CD14-positive monocyte (primary cell): ENCODE measurements at regions not wholly inside any gene's neighbourhood (a gene's known extent, or its start where the extent isn't known, plus 50 kb on each side); places are given as distances from the start of the nearest gene placed in this dataset.
"Not testable (repeated sequence)": the region's sequence is repeated elsewhere in the genome, so short reads cannot be mapped to it uniquely, and the experiment has no call there.

Source experiments
- DNase-seq, 3 donors: peaks; one replicate each; pipeline ENCODE4 v3.0.0-alpha.2; 2011 to 2022
- H2AFZ ChIP-seq: 2 replicates; pipeline ENCODE4 v1.6.0; 2012; ENCODE audit warnings: mild to moderate bottlenecking, low read depth, low read length, inconsistent platforms; ENCODE audit not compliant: insufficient read depth, poor library complexity, severe bottlenecking
- H3K27ac ChIP-seq, 2 donors: 1 replicate in 1 of 2; 2 replicates in 1 of 2; pipeline ENCODE4 v1.5.1; 2012 to 2013; ENCODE audit warnings: low read length in 2 of 2, control low read depth in 1 of 2, inconsistent platforms in 1 of 2, low read depth in 1 of 2, mild to moderate bottlenecking in 1 of 2
- H3K27me3 ChIP-seq, 2 donors: one replicate each; pipeline versions ENCODE4 v1.6.0 to v1.6.1; 2011 to 2013; ENCODE audit warnings: low read length in 2 of 2; ENCODE audit not compliant: control insufficient read depth in 2 of 2, insufficient read depth in 2 of 2
- H3K36me3 ChIP-seq, 2 donors: replicated peaks in 1 of 2; 1 replicate in 1 of 2; 2 replicates in 1 of 2; pipeline versions ENCODE4 v1.5.1 to v1.6.1; 2012 to 2013; ENCODE audit warnings: low read length in 2 of 2, control low read depth in 1 of 2, inconsistent platforms in 1 of 2, mild to moderate bottlenecking in 1 of 2; ENCODE audit not compliant: insufficient read depth in 2 of 2, control insufficient read depth in 1 of 2
- H3K4me1 ChIP-seq, 2 donors: 1 replicate in 1 of 2; 2 replicates in 1 of 2; pipeline versions ENCODE4 v1.5.1 to v1.6.1; 2012 to 2013; ENCODE audit warnings: low read length in 2 of 2, control low read depth in 1 of 2, inconsistent platforms in 1 of 2, mild to moderate bottlenecking in 1 of 2, moderate library complexity in 1 of 2; ENCODE audit not compliant: insufficient read depth in 2 of 2, control insufficient read depth in 1 of 2
- H3K4me2 ChIP-seq: replicated peaks from 2 replicates; pipeline ENCODE3; 2012; ENCODE audit warnings: low read length, moderate library complexity, mild to moderate bottlenecking; ENCODE audit not compliant: poor library complexity, severe bottlenecking; ENCODE audit errors: extremely low read depth
- H3K4me3 ChIP-seq, 3 experiments: fragments of 200-600 bp in 1 of 3; sonication (generic) in 1 of 3; replicated peaks in 1 of 3; 1 replicate in 2 of 3; 2 replicates in 1 of 3; pipeline ENCODE4 v1.5.1; 2011 to 2013; ENCODE audit warnings: low read length in 3 of 3, mild to moderate bottlenecking in 3 of 3, control low read depth in 2 of 3, low read depth in 2 of 3, inconsistent platforms in 1 of 3, moderate library complexity in 1 of 3
- H3K79me2 ChIP-seq: 2 replicates; pipeline ENCODE4 v1.6.0; 2012; ENCODE audit warnings: mild to moderate bottlenecking, control low read depth, inconsistent platforms, low read length, moderate library complexity; ENCODE audit not compliant: insufficient read depth
- H3K9ac ChIP-seq: 2 replicates; pipeline ENCODE4 v1.6.0; 2017; ENCODE audit warnings: low read length, mild to moderate bottlenecking; ENCODE audit not compliant: insufficient read depth, poor library complexity, severe bottlenecking
- H3K9me3 ChIP-seq, 2 donors: replicated peaks in 1 of 2; 1 replicate in 1 of 2; 2 replicates in 1 of 2; pipeline versions ENCODE4 v1.5.1 to v1.6.1; 2012 to 2013; ENCODE audit warnings: low read length in 2 of 2, control low read depth in 1 of 2; ENCODE audit not compliant: control insufficient read depth in 1 of 2, insufficient read depth in 1 of 2
- H4K20me1 ChIP-seq: 2 replicates; pipeline ENCODE4 v1.6.0; 2012; ENCODE audit warnings: mild to moderate bottlenecking, low read length, control low read depth, moderate library complexity; ENCODE audit not compliant: insufficient read depth
- H3K27ac Mint-ChIP-seq, 7 donors: one replicate each; pipeline ENCODE4 v1.8.0; 2020; ENCODE audit warnings: mild to moderate bottlenecking in 7 of 7, mixed read lengths in 7 of 7, moderate library complexity in 6 of 7, inconsistent platforms in 2 of 7
- H3K27me3 Mint-ChIP-seq, 3 donors: one replicate each; pipeline ENCODE4 v1.8.0; 2021 to 2022; ENCODE audit warnings: low read depth in 3 of 3, mild to moderate bottlenecking in 3 of 3, mixed read lengths in 3 of 3, moderate library complexity in 3 of 3, inconsistent platforms in 1 of 3
- H3K36me3 Mint-ChIP-seq, 2 donors: one replicate each; pipeline ENCODE4 v1.8.0; 2020; ENCODE audit warnings: mixed read lengths in 2 of 2, inconsistent platforms in 1 of 2, mild to moderate bottlenecking in 1 of 2
- H3K4me1 Mint-ChIP-seq: one replicate; pipeline ENCODE4 v1.8.0; 2020; ENCODE audit warnings: mild to moderate bottlenecking, mixed read lengths
- H3K4me3 Mint-ChIP-seq, 2 donors: one replicate each; pipeline ENCODE4 v1.8.0; 2020; ENCODE audit warnings: mild to moderate bottlenecking in 2 of 2, mixed read lengths in 2 of 2, moderate library complexity in 1 of 2
- H3K9me3 Mint-ChIP-seq, 7 donors: one replicate each; pipeline ENCODE4 v1.8.0; 2020 to 2022; ENCODE audit warnings: mixed read lengths in 7 of 7, mild to moderate bottlenecking in 6 of 7, moderate library complexity in 6 of 7, inconsistent platforms in 2 of 7
- CTCF ChIP-seq: fragments of 200-600 bp; IDR thresholded peaks from one replicate; pipeline ENCODE4 v1.8.0; 2022; ENCODE audit warnings: antibody characterized with exemption, mild to moderate bottlenecking
- WGBS: methylation state at CpG from one replicate; pipeline ENCODE4 v1.1.5; 2013; ENCODE audit warnings: missing lambda C conversion rate; ENCODE audit not compliant: insufficient coverage; 5-methylcytosine and 5-hydroxymethylcytosine counted together
- intact Hi-C, 2 donors: fragments of 100-400 bp; cut with micrococcal nuclease; formaldehyde crosslinking; loops; one replicate each; pipeline versions ENCODE4 v1.15.0 to v1.15.1; 2023

GRCh38 chr7:65800890-65801341 lies 72.0 kb upstream of the VKORC1L1 start:
- no peaks in the 10 kb centered on the region for H4K20me1 ChIP-seq
- no peak for DNase-seq
- no peak overlapping the region for H3K4me2 ChIP-seq
- no peaks in the 10 kb centered on the region for H3K36me3 Mint-ChIP-seq
- H3K4me3 ChIP-seq, result no peak overlapping the region
- no peaks in the 10 kb centered on the region for H3K9me3 ChIP-seq
- 69% methylated on average over 5 of the region's 6 CpGs for WGBS
- H3K9me3 Mint-ChIP-seq, result peaks cover 0 to 2% (median 0%) of the 10 kb centered on the region in 7 donors
- no peaks in the 10 kb centered on the region for H3K27me3 ChIP-seq
- intact Hi-C loops, result no loop called here
- no peak overlapping the region for H3K9ac ChIP-seq
- no peak for TF ChIP-seq CTCF
- no peaks in the 10 kb centered on the region for H3K4me1 Mint-ChIP-seq
- H3K4me1 ChIP-seq, result no peaks in the 10 kb centered on the region
- H3K27ac ChIP-seq, result no peak overlapping the region
- H3K27ac Mint-ChIP-seq, result no peak overlapping the region
- H3K4me3 Mint-ChIP-seq, result no peak overlapping the region
- H3K36me3 ChIP-seq, result no peaks in the 10 kb centered on the region
- H3K79me2 ChIP-seq, result no peaks in the 10 kb centered on the region
- no peak overlapping the region for H2AFZ ChIP-seq
- peaks cover 0 to 2% (median 0%) of the 10 kb centered on the region in 3 donors for H3K27me3 Mint-ChIP-seq

- Mint-ChIP-seq H3K4me1 (no peaks in the 10 kb centered on the region), H3K4me3 (no peak overlapping the region), H3K27me3 (peaks cover 0 to 2% (median 0%) of the 10 kb centered on the region in 3 donors), H3K27ac (no peak overlapping the region), H3K36me3 (no peaks in the 10 kb centered on the region), H3K9me3 (peaks cover 0 to 3% (median 0%) of the 10 kb centered on the region in 7 donors)
- no peaks in the 10 kb centered on the region for H4K20me1 ChIP-seq
- no peak overlapping the region for H2AFZ ChIP-seq
- no peaks in the 10 kb centered on the region for H3K27me3 ChIP-seq
- H3K9me3 ChIP-seq, result no peaks in the 10 kb centered on the region
- H3K27ac ChIP-seq, result no peak overlapping the region
- TF ChIP-seq CTCF, result no peak
- intact Hi-C loops, result no loop called here
- H3K79me2 ChIP-seq, result no peaks in the 10 kb centered on the region
- no peak for DNase-seq
- H3K4me3 ChIP-seq, result no peak overlapping the region
- no peaks in the 10 kb centered on the region for H3K36me3 ChIP-seq
- no peaks in the 10 kb centered on the region for H3K4me1 ChIP-seq
- no peak overlapping the region for H3K9ac ChIP-seq
- H3K4me2 ChIP-seq, result no peak overlapping the region
- WGBS, result 92% methylated on average over 3 of the region's 4 CpGs
Measured at GRCh38 chr7:65804887-65805286, 68.0 kb upstream of the VKORC1L1 start.

GRCh38 chr7:65807067-65807466 lies 65.8 kb upstream of the VKORC1L1 start:
- H3K4me1 Mint-ChIP-seq, intact Hi-C loops, H3K36me3 ChIP-seq, H3K27me3 Mint-ChIP-seq, H3K36me3 Mint-ChIP-seq, H3K27ac ChIP-seq, H3K79me2 ChIP-seq, H3K9me3 ChIP-seq, H3K9ac ChIP-seq, H3K27me3 ChIP-seq, DNase-seq, H3K4me3 Mint-ChIP-seq, H3K27ac Mint-ChIP-seq, H3K9me3 Mint-ChIP-seq, H3K4me2 ChIP-seq, H2AFZ ChIP-seq, H3K4me3 ChIP-seq, H3K4me1 ChIP-seq, H4K20me1 ChIP-seq: not testable (repeated sequence)
- WGBS, result 75% methylated on average over 2 of the region's 5 CpGs
